ENCODE measurements at regions not wholly inside any gene's neighbourhood (a gene's known extent, or its start where the extent isn't known, plus 50 kb on each side); places are given as distances from the start of the nearest gene placed in this dataset.

GRCh38 chr7:84336303-84336702 is 141.7 kb upstream of the SEMA3A start:
- no peak for TF ChIP-seq TAF1 (IDR thresholded peaks at IDR 0.05; ENCODE audit: borderline replicate concordance, insufficient read depth, low read length)
- TF ChIP-seq SIN3A (IDR thresholded peaks at IDR 0.05; ENCODE audit: borderline replicate concordance, insufficient read depth, low read length) = no peak

All from PFSK-1 (cell line).